Mammary epithelial cell (primary cell): ENCODE measurements at regions not wholly inside any gene's neighbourhood (a gene's known extent, or its start where the extent isn't known, plus 50 kb on each side); places are given as distances from the start of the nearest gene placed in this dataset.

ENCODE experiments used
- EZH2 ChIP-seq: IDR thresholded peaks from 2 replicates; pipeline ENCODE4 v1.6.1; 2012; ENCODE audit warnings: low read length, inconsistent platforms, borderline replicate concordance
- TF ChIP-seq, protein P1 (sequence below), 2 donors: IDR thresholded peaks in 1 of 2; conservative IDR thresholded peaks in 1 of 2; 2 replicates each; pipeline ENCODE4 v1.5.1; 2011 to 2012; ENCODE audit warnings: inconsistent platforms in 2 of 2, low read length in 2 of 2, mild to moderate bottlenecking in 2 of 2, control low read depth in 1 of 2, low read depth in 1 of 2; ENCODE audit not compliant: insufficient read depth in 1 of 2; ENCODE audit errors: extremely low read depth in 1 of 2

DNA sequence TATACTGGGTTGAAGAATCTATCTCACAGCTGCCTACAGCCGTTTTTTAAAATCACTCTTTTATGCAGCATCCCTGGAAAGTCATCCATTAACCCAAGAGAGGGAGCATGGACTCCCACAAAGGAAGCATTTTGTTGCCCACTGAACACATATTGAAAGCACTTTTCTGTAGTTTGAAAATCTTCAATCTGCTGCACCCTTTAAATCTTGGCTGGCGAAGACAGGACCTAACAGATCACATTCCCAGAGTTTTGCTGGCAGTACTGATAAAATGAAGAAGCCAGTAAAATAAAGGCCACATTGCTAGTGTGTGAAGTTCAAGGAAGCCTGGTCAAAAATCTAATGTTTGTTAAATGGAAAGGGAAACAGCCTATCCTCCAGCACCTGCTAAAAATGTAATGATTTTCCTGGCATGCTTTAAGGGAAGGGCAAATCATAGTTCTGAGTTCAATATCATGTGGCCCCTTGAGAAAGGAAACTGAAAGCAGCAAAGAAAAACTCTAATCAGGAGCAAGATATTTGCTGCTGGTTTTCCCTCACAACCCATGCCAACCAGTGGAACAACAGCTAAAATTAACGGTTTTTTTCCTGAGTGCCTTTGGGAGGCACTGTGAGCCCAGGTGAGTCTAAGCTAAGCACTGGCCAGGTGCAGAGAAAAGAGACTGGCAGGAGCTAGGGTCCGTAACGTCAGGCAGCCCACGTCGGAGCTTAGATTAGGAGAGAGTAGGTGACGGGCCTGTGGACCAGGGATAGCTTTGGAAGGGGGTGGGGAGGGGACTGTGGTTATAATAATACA is 97.9 kb upstream of the PALS2 start:
- TF ChIP-seq, protein P1, sequence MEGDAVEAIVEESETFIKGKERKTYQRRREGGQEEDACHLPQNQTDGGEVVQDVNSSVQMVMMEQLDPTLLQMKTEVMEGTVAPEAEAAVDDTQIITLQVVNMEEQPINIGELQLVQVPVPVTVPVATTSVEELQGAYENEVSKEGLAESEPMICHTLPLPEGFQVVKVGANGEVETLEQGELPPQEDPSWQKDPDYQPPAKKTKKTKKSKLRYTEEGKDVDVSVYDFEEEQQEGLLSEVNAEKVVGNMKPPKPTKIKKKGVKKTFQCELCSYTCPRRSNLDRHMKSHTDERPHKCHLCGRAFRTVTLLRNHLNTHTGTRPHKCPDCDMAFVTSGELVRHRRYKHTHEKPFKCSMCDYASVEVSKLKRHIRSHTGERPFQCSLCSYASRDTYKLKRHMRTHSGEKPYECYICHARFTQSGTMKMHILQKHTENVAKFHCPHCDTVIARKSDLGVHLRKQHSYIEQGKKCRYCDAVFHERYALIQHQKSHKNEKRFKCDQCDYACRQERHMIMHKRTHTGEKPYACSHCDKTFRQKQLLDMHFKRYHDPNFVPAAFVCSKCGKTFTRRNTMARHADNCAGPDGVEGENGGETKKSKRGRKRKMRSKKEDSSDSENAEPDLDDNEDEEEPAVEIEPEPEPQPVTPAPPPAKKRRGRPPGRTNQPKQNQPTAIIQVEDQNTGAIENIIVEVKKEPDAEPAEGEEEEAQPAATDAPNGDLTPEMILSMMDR (conservative IDR thresholded peaks at IDR 0.05 in 1 of 2, IDR thresholded peaks at IDR 0.05 in 1 of 2; ENCODE audit: extremely low read depth in 1 of 2, insufficient read depth in 1 of 2, low read depth in 1 of 2, low read length in 2 of 2) = no peak
- TF ChIP-seq EZH2 = no peak
